NCI-H1105 (cell line): ENCODE measurements at regions not wholly inside any gene's neighbourhood (a gene's known extent, or its start where the extent isn't known, plus 50 kb on each side); places are given as distances from the start of the nearest gene placed in this dataset.
A peak's percentile ranks its signal among the peaks of the same experiment; 100 is the strongest.

Experiments used
- DNase-seq: peaks from one replicate; lab custom pipeline; 2025; lab: John Stamatoyannopoulos, UW

- DNase-seq, result no peak
These were observed 205.6 kb downstream of the TMEM182 start for GRCh38 chr2:102967451-102967850.

GRCh38 chr2:102968375-102968774 is 206.5 kb downstream of the TMEM182 start:
- DNase-seq, result no peak

- no peak for DNase-seq
These were observed 209.9 kb downstream of the TMEM182 start for GRCh38 chr2:102971701-102972100.

GRCh38 chr2:102975996-102976975 is 214.5 kb downstream of the TMEM182 start:
- peak; percentile 27 for DNase-seq

- no peak for DNase-seq
These were observed 215.7 kb downstream of the TMEM182 start for GRCh38 chr2:102977426-102978090.

GRCh38 chr2:102978091-102978490 is 216.3 kb downstream of the TMEM182 start:
- DNase-seq, result no peak

- DNase-seq, result no peak
These were observed 217.6 kb downstream of the TMEM182 start for GRCh38 chr2:102979429-102979828.

- no peak for DNase-seq
These were observed 222.0 kb downstream of the TMEM182 start for GRCh38 chr2:102983786-102984185.

- no peak for DNase-seq
These were observed 225.1 kb downstream of the TMEM182 start for GRCh38 chr2:102986826-102987490.

GRCh38 chr2:102992607-102993006 is 230.8 kb downstream of the TMEM182 start:
- DNase-seq, result no peak

- no peak for DNase-seq
These were observed 238.1 kb downstream of the TMEM182 start for GRCh38 chr2:102999958-103000357.

GRCh38 chr2:103002954-103003353 is 241.1 kb downstream of the TMEM182 start:
- DNase-seq, result no peak

GRCh38 chr2:103003750-103004260 is 242.0 kb downstream of the TMEM182 start:
- DNase-seq, result no peak

GRCh38 chr2:103004426-103004942 is 242.7 kb downstream of the TMEM182 start:
- DNase-seq, result no peak

GRCh38 chr2:103005393-103005792 is 243.6 kb downstream of the TMEM182 start:
- peak; percentile 34 for DNase-seq

GRCh38 chr2:103007086-103007485 is 245.3 kb downstream of the TMEM182 start:
- DNase-seq, result no peak

GRCh38 chr2:103008586-103008985 is 246.8 kb downstream of the TMEM182 start:
- DNase-seq, result no peak

- peak; percentile 55 for DNase-seq
These were observed 248.0 kb downstream of the TMEM182 start for GRCh38 chr2:103009871-103010270.

- DNase-seq, result no peak
These were observed 248.5 kb downstream of the TMEM182 start for GRCh38 chr2:103010306-103010705.

- no peak for DNase-seq
These were observed 248.9 kb downstream of the TMEM182 start for GRCh38 chr2:103010751-103011150.

- DNase-seq, result no peak
These were observed 250.8 kb downstream of the TMEM182 start for GRCh38 chr2:103012590-103012989.

GRCh38 chr2:103025056-103025455 is 263.2 kb downstream of the TMEM182 start:
- no peak for DNase-seq
